ENCODE measurements at regions not wholly inside any gene's neighbourhood (a gene's known extent, or its start where the extent isn't known, plus 50 kb on each side); places are given as distances from the start of the nearest gene placed in this dataset.

DNA sequence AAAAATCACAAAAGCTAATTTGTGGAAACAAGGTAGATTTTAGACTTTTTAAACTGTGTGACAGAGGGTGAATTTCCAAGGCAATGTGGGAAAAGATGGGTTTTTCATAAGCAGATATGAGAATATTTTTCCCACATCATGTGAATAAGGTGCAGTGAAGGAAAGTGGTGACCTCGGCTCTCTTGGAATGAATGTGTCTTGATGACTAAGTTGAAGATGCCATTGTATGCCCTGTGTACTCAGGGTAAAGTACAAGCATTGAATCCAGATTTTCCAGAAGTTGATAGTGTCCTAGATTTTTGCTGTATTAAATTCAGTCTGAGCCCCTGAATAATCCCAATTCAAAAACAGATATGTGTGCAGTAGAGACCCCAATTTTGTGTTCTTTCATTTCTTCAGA lies 442.6 kb upstream of the ADGRL2 start:
- Histone ChIP-seq H3K9me2 (ENCODE audit: insufficient read depth, low read length) (no peaks in the 10 kb centered on the region), H3K36me3 (ENCODE audit: insufficient read depth, low read length) (no peaks in the 10 kb centered on the region), H2AFZ (ENCODE audit: low read length) (no peak overlapping the region), H3K4me2 (ENCODE audit: low read length) (no peak overlapping the region), H4K20me1 (ENCODE audit: insufficient read depth, low read length) (no peaks in the 10 kb centered on the region), H3K27ac (ENCODE audit: low read depth, low read length, poor library complexity, severe bottlenecking) (no peak overlapping the region), H3K4me3 (ENCODE audit: low read depth, low read length, poor library complexity, severe bottlenecking) (no peak overlapping the region), H3K9me3 (ENCODE audit: low read length) (no peaks in the 10 kb centered on the region), H3K79me2 (ENCODE audit: insufficient read depth, low read depth, low read length) (no peaks in the 10 kb centered on the region), H3K4me1 (ENCODE audit: insufficient read depth, low read length, poor library complexity, severe bottlenecking) (no peaks in the 10 kb centered on the region)
- CTCF ChIA-PET (ENCODE audit: unreplicated experiment) = no interaction called here
- intact Hi-C loops (cut with micrococcal nuclease; ENCODE audit: unreplicated experiment) = no loop called here
- BruUV-seq (replicated peaks) = no TSS peak
- POLR2A ChIA-PET = no interaction called here
- no peak for TF ChIP-seq EZH2phosphoT487 (IDR thresholded peaks at IDR 0.05; ENCODE audit: borderline replicate concordance, low read depth, low read length)
- TF ChIP-seq, protein P1, sequence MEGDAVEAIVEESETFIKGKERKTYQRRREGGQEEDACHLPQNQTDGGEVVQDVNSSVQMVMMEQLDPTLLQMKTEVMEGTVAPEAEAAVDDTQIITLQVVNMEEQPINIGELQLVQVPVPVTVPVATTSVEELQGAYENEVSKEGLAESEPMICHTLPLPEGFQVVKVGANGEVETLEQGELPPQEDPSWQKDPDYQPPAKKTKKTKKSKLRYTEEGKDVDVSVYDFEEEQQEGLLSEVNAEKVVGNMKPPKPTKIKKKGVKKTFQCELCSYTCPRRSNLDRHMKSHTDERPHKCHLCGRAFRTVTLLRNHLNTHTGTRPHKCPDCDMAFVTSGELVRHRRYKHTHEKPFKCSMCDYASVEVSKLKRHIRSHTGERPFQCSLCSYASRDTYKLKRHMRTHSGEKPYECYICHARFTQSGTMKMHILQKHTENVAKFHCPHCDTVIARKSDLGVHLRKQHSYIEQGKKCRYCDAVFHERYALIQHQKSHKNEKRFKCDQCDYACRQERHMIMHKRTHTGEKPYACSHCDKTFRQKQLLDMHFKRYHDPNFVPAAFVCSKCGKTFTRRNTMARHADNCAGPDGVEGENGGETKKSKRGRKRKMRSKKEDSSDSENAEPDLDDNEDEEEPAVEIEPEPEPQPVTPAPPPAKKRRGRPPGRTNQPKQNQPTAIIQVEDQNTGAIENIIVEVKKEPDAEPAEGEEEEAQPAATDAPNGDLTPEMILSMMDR (conservative IDR thresholded peaks at IDR 0.05; ENCODE audit: low read length) = no peak
- no peak for DNase-seq (ENCODE audit: low spot score)

DNA sequence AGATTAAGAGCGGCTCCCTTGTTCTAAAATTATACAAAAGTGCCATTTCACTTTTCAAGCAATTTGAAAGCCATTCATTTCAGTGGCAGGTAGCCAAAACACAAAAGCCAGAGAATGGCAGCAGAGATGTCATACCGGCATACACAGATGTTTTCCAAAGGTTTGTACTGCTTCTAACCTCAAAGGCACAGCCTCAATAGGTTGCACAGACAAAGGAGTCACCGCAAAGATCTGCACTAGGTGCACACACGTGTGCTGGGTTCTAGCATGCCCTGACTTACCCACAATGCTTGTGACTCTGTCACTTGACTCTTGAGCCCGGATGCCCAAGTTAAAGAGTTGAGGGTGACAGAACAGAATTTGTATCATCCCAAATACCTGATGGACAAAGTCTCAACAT lies 448.9 kb upstream of the ADGRL2 start:
- ChIA-PET CTCF (ENCODE audit: unreplicated experiment) (no interaction called here), POLR2A (no interaction called here)
- H3K27ac ChIP-seq (ENCODE audit: low read depth, low read length, poor library complexity, severe bottlenecking) = no peak overlapping the region
- no peaks in the 10 kb centered on the region for H3K9me3 ChIP-seq (ENCODE audit: low read length)
- H3K4me2 ChIP-seq (ENCODE audit: low read length) = no peak overlapping the region
- no peaks in the 10 kb centered on the region for H3K4me1 ChIP-seq (ENCODE audit: insufficient read depth, low read length, poor library complexity, severe bottlenecking)
- no peaks in the 10 kb centered on the region for H3K9me2 ChIP-seq (ENCODE audit: insufficient read depth, low read length)
- intact Hi-C loops (cut with micrococcal nuclease; ENCODE audit: unreplicated experiment) = no loop called here
- no peaks in the 10 kb centered on the region for H4K20me1 ChIP-seq (ENCODE audit: insufficient read depth, low read length)
- H2AFZ ChIP-seq (ENCODE audit: low read length) = no peak overlapping the region
- BruUV-seq (replicated peaks) = no TSS peak
- DNase-seq (ENCODE audit: low spot score) = no peak
- H3K79me2 ChIP-seq (ENCODE audit: insufficient read depth, low read depth, low read length) = no peaks in the 10 kb centered on the region
- H3K4me3 ChIP-seq (ENCODE audit: low read depth, low read length, poor library complexity, severe bottlenecking) = no peak overlapping the region
- H3K36me3 ChIP-seq (ENCODE audit: insufficient read depth, low read length) = no peaks in the 10 kb centered on the region
- no peak for TF ChIP-seq EZH2phosphoT487 (IDR thresholded peaks at IDR 0.05; ENCODE audit: borderline replicate concordance, low read depth, low read length)
- TF ChIP-seq, protein P1 (conservative IDR thresholded peaks at IDR 0.05; ENCODE audit: low read length) = no peak

DNA sequence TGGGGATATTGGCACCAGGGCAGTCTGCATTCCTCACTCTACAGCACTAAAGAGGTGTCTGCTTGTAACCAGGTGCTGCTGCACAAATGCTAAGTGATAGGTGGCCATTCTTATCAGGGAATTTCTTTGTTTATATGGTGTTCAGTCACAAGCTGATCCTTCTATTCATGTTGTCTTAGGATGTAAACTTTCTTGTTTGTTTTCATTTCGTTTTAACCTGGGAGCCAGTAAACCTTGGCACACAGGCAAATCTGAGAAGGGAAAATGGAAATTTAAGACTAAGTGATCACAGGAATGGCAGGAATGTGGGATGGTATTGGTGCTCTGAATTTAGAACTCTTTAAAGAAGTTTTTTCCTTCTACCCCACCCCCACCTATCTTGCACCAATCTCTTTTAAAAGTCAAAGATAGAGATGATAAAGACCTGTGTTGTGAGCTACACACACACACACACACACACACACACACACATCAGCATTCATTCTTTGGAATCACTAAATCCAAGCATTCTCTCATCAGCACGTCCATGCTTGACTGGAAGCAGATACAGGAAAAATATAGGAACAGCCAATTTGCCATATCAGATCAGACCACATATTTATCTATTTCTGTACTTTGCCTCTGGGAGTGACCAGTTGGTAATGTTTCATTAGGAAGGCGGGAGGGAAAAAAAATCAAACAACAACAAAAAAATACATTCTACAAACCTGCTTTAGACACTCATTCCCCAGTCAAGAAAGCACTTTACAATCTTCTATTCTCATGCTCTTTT lies 451.4 kb upstream of the ADGRL2 start:
- ChIA-PET CTCF (ENCODE audit: unreplicated experiment) (no interaction called here), POLR2A (interaction anchor here (0.7 kb wide), 1 partner anchor 628 kb away, joined by 6 read pairs; no protein-coding TSS in a partner anchor)
- Histone ChIP-seq H3K36me3 (ENCODE audit: insufficient read depth, low read length) (no peaks in the 10 kb centered on the region), H3K4me2 (ENCODE audit: low read length) (no peak overlapping the region), H2AFZ (ENCODE audit: low read length) (no peak overlapping the region), H3K27ac (ENCODE audit: low read depth, low read length, poor library complexity, severe bottlenecking) (no peak overlapping the region), H4K20me1 (ENCODE audit: insufficient read depth, low read length) (no peaks in the 10 kb centered on the region), H3K9me3 (ENCODE audit: low read length) (no peaks in the 10 kb centered on the region), H3K4me3 (ENCODE audit: low read depth, low read length, poor library complexity, severe bottlenecking) (no peak overlapping the region), H3K9me2 (ENCODE audit: insufficient read depth, low read length) (no peaks in the 10 kb centered on the region), H3K79me2 (ENCODE audit: insufficient read depth, low read depth, low read length) (no peaks in the 10 kb centered on the region), H3K4me1 (ENCODE audit: insufficient read depth, low read length, poor library complexity, severe bottlenecking) (no peaks in the 10 kb centered on the region)
- intact Hi-C loops (cut with micrococcal nuclease; ENCODE audit: unreplicated experiment) = no loop called here
- TF ChIP-seq, protein P1 (conservative IDR thresholded peaks at IDR 0.05; ENCODE audit: low read length) = no peak
- no peak for TF ChIP-seq EZH2phosphoT487 (IDR thresholded peaks at IDR 0.05; ENCODE audit: borderline replicate concordance, low read depth, low read length)
- no TSS peak for BruUV-seq (replicated peaks)
- no peak for DNase-seq (ENCODE audit: low spot score)
